CD4-positive, alpha-beta T cell treated with Interleukin-10 for 1 hour (primary cell): ENCODE measurements at regions not wholly inside any gene's neighbourhood (a gene's known extent, or its start where the extent isn't known, plus 50 kb on each side); places are given as distances from the start of the nearest gene placed in this dataset.
"Not testable (repeated sequence)": the region's sequence is repeated elsewhere in the genome, so short reads cannot be mapped to it uniquely, and the experiment has no call there.

Source experiments
- DNase-seq: peaks from one replicate; pipeline ENCODE4 v3.0.0-alpha.2; 2020

DNA sequence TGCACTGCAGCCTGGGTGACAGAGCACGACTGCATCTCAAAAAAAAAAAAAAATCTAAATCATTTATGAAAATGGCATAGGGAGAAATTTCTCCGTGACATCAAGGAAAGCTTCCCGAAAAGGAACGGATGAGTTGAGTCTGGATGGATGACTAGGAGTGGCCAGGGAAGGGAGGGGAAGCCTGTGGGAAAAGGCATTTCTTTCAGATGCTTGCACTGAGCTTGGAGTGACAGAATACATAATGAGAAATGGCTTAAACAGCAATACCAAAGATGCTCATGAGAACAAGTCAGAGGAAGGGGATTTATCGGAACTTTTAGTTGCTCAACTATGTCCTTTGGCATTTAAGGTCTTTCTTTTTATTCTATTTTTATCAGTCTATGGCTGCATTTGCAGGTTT is 1369.2 kb upstream of the TMEM132C start:
- no peak for DNase-seq

DNA sequence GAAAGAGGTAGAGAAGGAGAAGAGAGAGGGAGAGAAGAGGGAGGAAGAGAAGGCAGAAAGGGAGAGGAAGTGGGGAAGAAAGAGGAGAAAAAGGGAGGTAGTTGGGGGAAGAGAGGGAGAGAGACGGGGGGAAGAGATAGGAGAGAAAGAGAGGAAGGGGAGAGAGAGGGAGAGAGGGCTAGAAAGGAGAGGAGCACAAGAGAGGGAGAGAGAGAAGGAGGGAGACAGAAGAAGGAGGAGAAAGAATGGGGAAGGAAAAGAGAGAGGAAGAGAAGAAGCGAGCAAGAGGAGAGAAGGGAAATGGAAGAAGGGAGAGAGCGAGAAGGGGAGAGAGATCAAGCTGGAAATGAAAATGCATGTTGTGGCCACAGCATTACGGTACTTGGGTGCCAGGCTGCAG is 1368.4 kb upstream of the TMEM132C start:
- no peak for DNase-seq

DNA sequence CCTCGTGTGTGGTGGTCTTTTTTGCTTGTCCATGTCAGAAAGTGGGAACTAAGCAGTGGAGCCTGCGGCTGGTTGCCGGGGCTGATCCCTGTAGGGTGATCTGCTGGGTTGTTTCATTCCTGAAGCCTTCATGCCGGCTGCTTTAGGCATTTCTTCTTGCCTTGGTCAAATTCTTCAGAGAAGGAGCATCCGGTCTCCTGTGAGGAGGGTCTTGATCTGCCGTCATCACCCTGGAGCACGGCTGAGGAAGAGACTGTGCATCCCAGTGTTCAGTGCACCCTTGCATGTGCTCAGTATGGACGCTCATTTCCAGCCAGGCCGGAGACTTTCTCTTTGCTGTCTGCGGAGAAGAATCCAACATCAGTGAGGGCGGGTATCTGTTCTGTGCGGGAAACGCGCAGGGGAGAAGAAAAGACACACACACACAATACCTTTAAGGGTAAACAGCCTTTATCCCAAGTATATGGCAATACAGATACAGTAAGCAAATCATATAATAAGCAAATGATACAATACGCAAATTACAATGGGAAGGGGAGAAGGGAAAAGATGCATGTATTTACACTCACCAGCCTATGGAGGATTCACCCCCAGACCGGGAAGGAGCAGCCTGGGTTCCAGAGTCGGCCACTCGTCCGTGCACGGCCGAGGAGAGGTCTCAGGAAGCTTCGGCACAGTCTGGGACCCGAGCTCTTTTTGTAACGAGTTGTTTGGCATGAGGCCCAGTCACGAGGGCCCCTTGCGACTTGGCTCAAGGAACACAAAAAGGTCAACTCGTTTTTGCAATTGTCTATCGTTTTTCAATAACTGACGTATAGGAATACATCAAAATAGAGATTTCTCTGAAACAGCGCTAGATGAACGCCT is 1366.8 kb upstream of the TMEM132C start:
- no peak for DNase-seq

DNA sequence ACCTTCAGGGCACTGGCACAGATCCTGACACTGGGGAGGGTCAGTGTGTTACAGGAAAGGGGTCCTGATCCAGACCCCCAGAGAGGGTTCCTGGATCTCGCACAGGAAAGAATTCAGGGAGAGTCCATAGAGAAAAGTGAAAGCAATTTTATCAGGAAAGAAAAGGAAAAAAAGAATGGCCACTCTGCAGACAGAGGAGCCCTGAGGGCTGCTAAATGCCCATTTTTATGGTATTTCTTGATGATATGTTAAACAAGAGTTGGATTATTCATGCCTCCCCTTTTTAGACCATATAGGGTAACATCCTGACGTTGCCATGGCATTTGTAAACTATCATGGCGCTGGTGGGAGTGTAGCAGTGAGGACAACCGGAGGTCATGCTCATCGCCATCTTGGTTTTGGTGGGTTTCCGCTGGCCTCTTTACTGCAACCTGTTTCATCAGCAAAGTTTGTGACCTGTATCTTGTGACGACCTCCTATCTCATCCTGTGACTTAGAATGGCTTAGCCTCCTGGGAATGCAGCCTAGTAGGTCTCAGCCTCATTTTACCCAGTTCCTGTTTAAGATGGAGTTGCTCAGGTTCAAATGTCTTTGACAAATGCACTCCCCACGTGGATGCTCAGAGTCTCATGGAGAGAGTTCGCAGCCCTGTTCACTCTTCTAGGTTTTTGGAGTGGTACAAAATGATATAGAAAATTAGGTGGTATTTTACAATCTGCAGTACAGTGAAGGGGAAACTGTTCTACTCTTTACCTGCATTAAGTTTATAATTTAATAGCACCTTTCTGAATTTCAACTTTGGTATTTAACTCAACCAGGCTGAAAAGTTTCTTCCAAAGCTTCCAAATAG is 1363.7 kb upstream of the TMEM132C start:
- no peak for DNase-seq

DNA sequence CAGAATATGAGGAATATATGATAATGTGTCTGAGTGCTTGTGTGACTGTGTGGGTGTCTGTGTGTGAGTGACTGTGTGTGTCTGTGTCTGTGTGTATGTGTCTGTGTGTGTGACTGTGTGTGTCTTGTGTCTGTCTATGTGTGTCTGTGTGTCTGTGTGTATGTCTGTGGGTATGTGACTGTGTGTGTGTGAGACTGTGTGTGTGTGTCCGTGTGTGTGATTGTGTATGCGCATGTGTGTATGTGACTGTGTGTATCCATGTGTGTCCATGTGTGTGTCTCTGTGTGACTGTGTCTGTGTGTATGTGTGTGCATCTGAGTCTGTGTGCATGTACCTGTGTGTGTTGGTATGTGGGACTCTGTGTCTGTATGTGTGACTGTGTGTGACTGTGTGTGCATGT is 1361.2 kb upstream of the TMEM132C start:
- DNase-seq: no peak

DNA sequence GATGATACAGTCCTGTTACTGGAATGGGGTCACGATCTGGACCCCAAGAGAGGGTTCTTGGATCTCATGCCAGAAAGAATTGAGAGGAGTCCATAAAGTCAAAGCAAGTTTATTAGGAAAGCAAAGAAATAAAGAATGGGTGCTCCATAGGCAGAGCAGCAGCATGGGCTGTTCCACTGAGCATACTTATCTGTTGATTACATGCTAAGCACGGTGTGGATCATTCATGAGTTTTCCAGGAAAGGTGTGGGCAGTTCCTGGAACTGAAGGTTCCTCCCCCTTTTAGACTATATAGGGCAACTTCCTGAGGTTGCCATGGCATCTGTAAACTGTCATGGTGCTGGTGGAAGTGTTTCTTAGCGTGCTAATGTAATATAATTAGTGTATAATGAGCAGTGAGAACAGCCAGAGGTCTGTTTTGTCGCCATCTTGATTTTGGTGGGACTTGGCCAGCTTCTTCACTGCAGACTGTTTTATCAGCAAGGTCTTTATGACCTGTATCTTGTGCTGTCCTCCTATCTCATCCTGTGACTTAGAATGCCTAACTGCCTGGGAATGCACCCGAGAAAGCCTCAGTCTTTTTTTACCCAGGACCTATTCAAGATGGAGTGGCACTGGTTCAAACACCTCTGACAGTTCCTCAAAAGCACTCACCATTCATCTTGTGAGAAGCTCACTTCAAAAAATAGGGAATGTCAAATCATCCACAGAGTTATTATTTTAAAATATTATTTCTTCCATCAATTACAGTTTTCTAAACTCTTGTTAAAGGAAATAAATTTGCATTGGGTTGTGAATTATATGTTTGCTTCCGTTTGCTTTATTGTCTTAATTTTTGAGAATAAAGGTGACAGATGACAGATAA is 1358.8 kb upstream of the TMEM132C start:
- no peak for DNase-seq

DNA sequence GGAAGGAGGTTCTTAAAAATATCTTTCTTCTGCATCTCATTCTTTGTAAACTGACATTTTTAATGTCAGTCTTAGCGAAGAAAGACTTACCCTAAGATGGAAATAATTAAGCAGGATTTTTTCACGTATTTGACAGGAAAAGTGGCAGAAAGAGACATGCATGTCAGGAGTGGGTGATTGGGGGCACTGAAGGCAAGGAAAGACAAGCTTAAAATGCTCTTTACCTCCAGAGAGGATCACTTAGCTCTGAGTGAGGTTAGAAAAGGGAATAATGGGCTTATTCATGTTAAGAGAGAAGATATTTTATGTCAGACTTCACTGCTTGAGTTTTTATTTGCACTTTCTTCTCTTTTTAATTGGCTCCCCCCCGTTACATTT is 1358.2 kb upstream of the TMEM132C start:
- no peak for DNase-seq

DNA sequence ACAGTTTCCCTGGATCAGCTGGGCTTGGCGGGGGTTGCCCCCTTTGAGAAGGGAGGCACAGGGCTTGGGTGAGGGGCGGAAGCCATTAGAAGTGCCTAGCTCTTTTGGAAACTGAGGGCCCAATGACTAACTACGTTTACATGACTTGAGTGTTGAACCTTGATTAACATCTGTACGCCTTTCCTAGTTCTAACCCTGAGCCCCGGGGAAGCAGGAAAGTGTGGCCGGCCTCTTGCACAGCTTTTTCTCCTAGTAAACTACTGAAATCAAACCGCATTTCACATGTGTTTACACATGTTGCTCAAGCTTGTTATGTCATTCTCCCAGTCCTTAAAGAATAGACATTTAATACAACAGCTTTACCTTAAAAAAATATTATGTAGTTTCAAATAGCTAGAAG is 1356.4 kb upstream of the TMEM132C start:
- DNase-seq: no peak

DNA sequence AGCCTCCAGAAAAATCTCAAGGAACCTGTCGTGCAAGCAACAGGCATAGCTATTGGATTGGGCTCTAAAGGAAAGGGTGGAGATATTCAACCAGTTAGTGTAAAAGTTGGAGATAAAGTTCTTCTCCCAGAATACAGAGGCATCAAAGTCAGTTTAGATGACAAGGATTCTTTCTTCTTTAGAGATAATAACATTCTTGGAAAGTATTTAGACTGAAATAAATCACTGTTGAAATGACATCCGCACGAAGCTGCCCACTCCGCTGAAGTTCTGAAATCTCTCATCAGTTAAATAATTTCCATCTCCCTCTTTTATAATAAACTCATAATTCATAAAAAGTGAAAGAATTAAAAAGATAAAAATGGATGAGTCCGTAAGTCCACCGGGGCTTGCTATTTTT is 1354.9 kb upstream of the TMEM132C start:
- DNase-seq: no peak

DNA sequence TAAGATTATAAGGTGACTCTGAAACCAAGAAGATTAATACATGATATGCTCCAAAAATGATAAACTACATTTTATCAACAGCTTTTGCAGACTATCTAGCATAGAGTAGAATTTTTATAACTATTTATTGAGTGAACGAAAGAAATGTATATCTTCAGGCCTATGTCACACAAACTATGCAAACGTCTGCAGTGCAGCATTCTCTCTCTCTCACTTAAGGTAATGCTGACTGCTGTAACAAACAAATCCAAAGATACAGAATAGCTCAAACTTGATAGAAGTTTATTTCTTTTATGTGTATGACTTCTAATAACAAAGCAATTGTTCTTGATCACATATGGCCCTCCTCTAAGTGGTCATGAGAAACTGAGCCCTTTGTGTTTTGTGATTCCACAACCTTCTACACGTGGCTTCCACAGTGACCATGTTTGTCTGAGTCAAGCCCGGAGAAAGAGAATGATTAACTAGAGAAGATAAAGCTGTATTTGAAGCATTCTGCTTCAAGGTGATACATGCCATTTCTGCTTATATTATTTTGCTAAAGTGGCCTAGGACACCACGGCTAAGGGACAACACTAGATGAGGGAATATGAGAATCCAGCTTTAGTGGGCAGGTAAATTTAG is 1352.7 kb upstream of the TMEM132C start:
- no peak for DNase-seq

DNA sequence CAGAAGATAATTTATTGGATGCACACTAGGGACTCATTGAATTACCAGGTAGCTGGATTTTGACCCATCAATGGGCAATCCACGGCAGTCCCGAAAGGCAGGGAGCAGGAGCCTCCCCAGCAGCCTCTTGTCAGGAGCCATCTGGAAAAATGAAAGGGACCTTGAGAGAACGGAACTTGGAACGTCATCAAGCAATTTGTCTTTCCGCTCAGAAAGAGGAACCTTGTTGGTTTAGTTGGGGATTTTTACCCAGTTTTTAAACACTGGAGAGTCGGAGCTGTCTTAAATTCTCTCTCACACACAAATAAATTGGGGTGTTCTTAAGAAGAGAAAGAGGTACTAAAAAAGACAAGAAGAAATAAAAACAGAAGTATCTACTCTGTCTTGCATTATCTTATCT is 1351.7 kb upstream of the TMEM132C start:
- no peak for DNase-seq

DNA sequence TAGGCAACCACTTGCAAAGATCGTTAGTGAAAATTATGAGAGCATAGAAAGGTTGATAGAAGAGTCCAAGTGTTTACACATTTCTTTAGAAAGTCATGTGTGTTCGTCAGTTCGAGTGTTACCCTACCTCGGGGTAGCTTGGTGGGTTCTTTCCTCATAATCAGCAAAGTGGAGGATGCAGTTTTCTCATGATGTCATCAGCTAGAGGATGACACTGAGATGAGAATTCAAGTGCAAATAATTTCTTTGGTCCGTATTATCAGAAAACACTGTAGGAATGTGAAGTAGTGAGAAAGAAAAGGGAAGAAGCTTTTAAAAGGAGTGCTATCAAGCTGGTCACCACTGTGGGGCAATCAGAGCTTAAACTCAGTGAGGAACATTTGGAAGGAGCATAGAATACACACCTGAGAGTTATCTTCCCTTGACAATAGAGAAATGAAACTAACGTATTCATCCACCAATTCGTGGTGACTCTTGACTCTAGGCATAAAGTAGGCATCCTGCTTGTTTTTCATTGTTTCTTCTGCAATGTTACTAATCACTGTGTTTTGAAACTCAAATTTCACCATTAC is 1340.9 kb upstream of the TMEM132C start:
- no peak for DNase-seq

DNA sequence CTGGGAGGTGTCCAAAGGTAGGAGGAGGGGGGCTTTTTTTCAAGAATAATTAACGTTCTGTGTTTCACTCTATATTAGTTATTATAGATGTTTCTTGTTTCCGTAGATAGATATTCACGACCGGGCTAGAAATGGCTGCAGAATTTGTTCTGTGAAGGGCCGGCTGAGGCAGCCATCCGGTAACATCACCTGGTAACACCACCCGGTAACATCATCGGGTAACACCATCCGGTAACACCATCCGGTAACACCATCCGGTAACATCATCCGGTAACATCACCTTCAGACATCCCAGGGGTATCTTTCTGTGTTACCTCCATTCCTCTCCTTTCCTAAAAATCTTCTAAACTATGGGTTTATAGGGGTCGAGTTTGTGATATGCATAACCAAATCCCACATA is 1336.7 kb upstream of the TMEM132C start:
- DNase-seq: no peak

DNA sequence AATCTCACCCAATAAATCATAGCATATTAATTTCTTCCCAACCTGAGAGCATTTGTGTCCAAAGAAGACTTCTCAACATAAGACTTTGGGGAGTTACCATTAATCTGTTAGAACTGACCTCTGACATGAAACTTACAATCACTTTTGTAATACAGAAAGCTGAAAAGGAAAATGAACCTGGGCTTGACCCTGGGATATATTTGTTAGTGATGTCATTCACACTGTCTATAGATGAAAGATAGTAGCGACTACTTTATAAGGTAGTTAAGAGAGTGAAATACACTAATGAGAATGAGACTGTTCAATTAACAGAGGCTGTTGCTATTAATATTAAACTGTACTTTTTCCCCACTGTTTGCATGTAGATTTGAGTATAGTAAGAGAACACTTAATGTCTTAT is 1334.8 kb upstream of the TMEM132C start:
- no peak for DNase-seq

DNA sequence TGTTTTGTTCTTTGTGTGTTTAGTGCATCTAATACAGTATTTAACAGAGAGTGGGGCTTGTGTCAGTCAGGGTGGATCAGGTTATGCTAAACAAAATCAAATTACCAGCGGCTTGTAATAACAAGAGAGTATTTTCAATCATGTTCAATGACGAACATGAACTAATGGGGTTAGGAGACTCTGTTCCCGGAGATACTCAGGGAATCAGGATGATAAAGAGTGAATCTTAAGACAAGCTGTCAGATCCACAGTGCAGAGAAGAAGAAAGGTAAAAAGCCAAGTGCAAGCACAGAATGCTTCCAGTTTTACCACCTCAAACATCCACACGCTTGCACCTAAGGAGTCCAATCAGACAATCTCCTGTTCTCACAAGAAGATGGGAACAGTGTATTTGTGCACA is 1331.5 kb upstream of the TMEM132C start:
- no peak for DNase-seq

DNA sequence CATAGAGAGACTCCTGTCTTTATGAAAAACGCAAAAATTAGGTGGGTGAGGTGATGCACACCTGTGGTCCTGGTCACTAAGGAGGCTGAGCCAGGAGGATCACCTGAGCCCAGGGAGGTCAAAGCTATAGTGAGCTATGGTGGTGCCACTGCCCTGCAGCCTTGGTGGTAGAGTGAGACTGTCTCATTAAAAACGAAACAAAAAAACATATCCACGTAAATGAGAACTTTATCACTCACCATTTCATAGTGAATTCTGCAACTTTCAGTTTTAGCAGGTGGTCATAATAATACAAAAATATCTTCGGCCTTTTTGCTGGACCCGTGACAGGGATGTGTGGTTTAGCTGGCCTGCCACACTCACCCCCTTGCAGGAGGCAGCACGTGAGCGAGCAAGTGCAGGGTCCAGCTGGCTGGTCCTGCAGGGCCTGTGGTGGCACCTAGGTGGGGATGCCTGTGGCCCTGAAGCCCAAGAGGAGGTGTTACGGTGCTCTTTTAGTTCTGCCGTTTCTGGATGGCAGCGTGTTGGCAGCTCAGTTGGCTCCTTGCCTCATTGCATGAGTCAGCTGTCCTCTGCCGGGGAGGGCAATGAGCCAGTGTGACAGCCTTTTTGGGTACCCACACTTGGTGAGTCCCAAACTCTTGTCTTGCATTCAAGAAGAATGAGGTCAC is 1330.7 kb upstream of the TMEM132C start:
- DNase-seq: no peak

DNA sequence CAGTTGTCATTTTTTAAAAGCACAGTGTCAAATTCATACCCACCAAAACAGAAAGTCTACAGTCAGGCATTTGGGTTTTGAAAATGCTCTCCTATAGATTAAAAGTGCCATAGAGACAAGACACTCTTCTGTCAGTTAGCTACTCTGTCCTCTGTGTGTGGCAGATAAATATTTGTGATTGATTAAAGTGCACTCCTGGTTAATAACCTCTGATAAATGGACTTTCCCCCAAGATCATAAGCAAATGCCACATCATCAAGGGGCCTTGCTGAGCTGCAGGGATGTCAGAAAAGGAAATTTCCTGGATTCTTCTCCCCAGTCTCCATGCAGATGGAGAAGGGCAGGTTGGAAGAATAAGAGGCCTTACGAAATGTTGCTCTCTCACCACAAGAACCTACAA is 1329.5 kb upstream of the TMEM132C start:
- DNase-seq: no peak

DNA sequence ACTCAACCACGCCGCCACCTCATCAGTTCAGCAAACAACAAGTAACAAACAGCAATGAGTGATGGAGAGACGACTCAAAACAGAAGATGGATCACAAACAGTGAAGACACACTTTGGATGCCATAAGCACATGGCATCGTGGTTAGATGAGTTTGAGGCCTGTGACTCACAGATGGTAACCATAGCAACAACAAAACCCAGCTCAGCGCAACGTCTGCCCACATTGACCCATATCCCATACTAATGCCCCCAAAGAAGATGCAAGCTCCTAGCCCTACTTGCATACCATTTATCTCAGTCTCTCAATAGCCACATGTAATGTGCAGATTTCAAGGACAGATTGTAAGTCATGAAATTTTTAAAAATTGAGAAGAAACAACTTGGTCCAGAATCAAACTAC is 1322.3 kb upstream of the TMEM132C start:
- DNase-seq: no peak

DNA sequence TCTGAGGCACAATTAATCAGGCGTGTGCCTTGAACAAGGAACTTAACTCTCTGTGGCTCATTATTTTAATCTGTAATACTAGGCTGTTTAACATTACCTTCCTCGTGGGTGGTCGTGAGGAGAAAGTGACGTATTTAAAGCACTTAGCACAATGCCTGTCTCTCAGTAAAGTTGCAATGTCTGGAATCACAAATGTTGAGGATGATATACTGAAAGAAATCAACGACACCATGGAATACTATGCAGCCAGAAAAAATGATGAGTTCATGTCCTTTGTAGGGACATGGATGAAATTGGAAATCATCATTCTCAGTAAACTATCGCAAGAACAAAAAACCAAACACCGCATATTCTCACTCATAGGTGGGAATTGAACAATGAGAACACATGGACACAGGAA is 1320.0 kb upstream of the TMEM132C start:
- not testable (repeated sequence) for DNase-seq

DNA sequence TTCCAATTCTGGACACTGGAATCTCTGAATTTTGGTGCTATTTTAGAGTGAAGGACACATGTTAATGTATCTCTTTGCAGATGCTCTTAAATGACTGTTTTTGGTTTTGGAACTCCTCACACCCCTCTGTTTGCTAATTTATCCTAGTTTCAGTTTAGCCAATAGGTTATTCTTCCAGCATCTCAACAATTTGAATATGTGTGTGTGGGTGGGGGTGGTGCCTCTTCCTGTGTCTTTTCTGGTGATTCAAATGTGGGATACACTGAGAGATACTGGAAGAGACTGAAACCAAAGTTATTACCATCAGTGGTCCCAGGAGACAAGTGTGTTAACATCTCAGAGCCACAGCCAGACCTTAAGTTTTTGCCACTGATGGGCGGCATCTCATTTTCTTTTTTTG is 1317.4 kb upstream of the TMEM132C start:
- DNase-seq: no peak

DNA sequence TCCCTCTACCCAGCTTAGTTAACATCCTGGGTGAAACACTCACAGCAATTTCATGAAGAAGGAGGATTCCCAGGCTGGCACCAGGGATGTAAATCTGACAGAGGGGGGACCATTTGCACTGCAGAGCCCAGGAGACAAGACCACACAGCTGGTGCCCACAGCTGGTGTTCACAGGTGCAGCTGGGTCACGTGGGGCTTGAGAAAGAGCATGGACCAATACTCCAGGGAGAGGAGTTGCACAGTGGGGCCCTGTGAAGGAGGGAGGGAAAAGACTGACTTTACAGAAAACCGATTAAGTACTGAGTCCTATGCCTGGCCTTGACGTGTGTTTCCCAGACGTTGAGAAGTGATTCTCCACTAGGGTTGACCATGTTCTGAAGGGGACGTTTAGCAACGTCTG is 1316.7 kb upstream of the TMEM132C start:
- DNase-seq: no peak
